Osteoblast (primary cell): ENCODE measurements at regions not wholly inside any gene's neighbourhood (a gene's known extent, or its start where the extent isn't known, plus 50 kb on each side); places are given as distances from the start of the nearest gene placed in this dataset.

Experiments
- DNase-seq: peaks from one replicate; pipeline ENCODE4 v3.0.0; 2011; ENCODE audit warnings: low spot score, mixed read lengths; ENCODE audit not compliant: insufficient read length; ENCODE audit errors: missing footprints
- H2AFZ ChIP-seq: 2 replicates; pipeline ENCODE4 v1.6.0; 2011; ENCODE audit warnings: mild to moderate bottlenecking, low read length
- H3K27ac ChIP-seq: 2 replicates; pipeline ENCODE4 v1.5.1; 2011; ENCODE audit warnings: mild to moderate bottlenecking, low read depth, low read length, moderate library complexity
- H3K27me3 ChIP-seq: 2 replicates; pipeline ENCODE4 v1.6.0; 2012; ENCODE audit warnings: mild to moderate bottlenecking, control low read depth, inconsistent platforms, low read length, moderate library complexity; ENCODE audit not compliant: insufficient read depth
- H3K36me3 ChIP-seq: 2 replicates; pipeline ENCODE4 v1.5.1; 2011; ENCODE audit warnings: mild to moderate bottlenecking, low read length, control low read depth, moderate library complexity; ENCODE audit not compliant: insufficient read depth
- H3K4me1 ChIP-seq: 2 replicates; pipeline ENCODE4 v1.5.1; 2011; ENCODE audit warnings: mild to moderate bottlenecking, low read length, control low read depth, moderate library complexity; ENCODE audit not compliant: insufficient read depth
- H3K4me2 ChIP-seq: 2 replicates; pipeline ENCODE4 v1.6.0; 2011; ENCODE audit warnings: mild to moderate bottlenecking, low read length; ENCODE audit not compliant: insufficient read depth
- H3K4me3 ChIP-seq: fragments of 200-600 bp; sonication (generic); 3 replicates; pipeline ENCODE4 v1.5.1; 2012; ENCODE audit warnings: mild to moderate bottlenecking, low read length, inconsistent platforms; ENCODE audit not compliant: insufficient read depth
- H3K79me2 ChIP-seq: 2 replicates; pipeline ENCODE4 v1.6.0; 2012; ENCODE audit warnings: mild to moderate bottlenecking, low read length, control low read depth, inconsistent platforms; ENCODE audit not compliant: insufficient read depth
- H3K9me3 ChIP-seq: 2 replicates; pipeline ENCODE4 v1.5.1; 2011; ENCODE audit warnings: low read depth, low read length, control low read depth
- H4K20me1 ChIP-seq: 2 replicates; pipeline ENCODE4 v1.6.0; 2012; ENCODE audit warnings: mild to moderate bottlenecking, low read length, control low read depth; ENCODE audit not compliant: insufficient read depth
- TF ChIP-seq, protein P1 (sequence below): IDR thresholded peaks from 2 replicates; pipeline ENCODE4 v1.5.1; 2011; ENCODE audit warnings: mild to moderate bottlenecking, low read depth, low read length, moderate library complexity; ENCODE audit errors: extremely low read depth

- H3K4me1 ChIP-seq, result peaks cover 28% of the 10 kb centered on the region
- no peak for DNase-seq
- peaks cover 3% of the 10 kb centered on the region for H3K27me3 ChIP-seq
- no peak overlapping the region for H3K4me3 ChIP-seq
- no peaks in the 10 kb centered on the region for H4K20me1 ChIP-seq
- H3K27ac ChIP-seq, result peak overlapping the region; percentile 45
- no peaks in the 10 kb centered on the region for H3K36me3 ChIP-seq
- no peak overlapping the region for H2AFZ ChIP-seq
- no peaks in the 10 kb centered on the region for H3K79me2 ChIP-seq
- TF ChIP-seq, protein P1, sequence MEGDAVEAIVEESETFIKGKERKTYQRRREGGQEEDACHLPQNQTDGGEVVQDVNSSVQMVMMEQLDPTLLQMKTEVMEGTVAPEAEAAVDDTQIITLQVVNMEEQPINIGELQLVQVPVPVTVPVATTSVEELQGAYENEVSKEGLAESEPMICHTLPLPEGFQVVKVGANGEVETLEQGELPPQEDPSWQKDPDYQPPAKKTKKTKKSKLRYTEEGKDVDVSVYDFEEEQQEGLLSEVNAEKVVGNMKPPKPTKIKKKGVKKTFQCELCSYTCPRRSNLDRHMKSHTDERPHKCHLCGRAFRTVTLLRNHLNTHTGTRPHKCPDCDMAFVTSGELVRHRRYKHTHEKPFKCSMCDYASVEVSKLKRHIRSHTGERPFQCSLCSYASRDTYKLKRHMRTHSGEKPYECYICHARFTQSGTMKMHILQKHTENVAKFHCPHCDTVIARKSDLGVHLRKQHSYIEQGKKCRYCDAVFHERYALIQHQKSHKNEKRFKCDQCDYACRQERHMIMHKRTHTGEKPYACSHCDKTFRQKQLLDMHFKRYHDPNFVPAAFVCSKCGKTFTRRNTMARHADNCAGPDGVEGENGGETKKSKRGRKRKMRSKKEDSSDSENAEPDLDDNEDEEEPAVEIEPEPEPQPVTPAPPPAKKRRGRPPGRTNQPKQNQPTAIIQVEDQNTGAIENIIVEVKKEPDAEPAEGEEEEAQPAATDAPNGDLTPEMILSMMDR, result no peak
- no peaks in the 10 kb centered on the region for H3K9me3 ChIP-seq
- peak overlapping the region; percentile 10 for H3K4me2 ChIP-seq
Measured at GRCh38 chr10:14383266-14383665, 52.5 kb upstream of the FRMD4A start.

GRCh38 chr10:14382531-14382930 lies 51.8 kb upstream of the FRMD4A start:
- TF ChIP-seq, protein P1, result no peak
- Histone ChIP-seq H2AFZ (no peak overlapping the region), H4K20me1 (no peaks in the 10 kb centered on the region), H3K27me3 (peaks cover 3% of the 10 kb centered on the region), H3K9me3 (no peaks in the 10 kb centered on the region), H3K4me3 (no peak overlapping the region), H3K36me3 (no peaks in the 10 kb centered on the region), H3K79me2 (no peaks in the 10 kb centered on the region), H3K27ac (peak overlapping the region; percentile 45), H3K4me1 (peaks cover 28% of the 10 kb centered on the region), H3K4me2 (no peak overlapping the region)
- DNase-seq, result no peak

GRCh38 chr10:14382022-14382421 lies 51.3 kb upstream of the FRMD4A start:
- Histone ChIP-seq H3K4me2 (no peak overlapping the region), H3K4me3 (no peak overlapping the region), H3K79me2 (no peaks in the 10 kb centered on the region), H3K27me3 (peaks cover 3% of the 10 kb centered on the region), H3K9me3 (no peaks in the 10 kb centered on the region), H3K36me3 (no peaks in the 10 kb centered on the region), H3K4me1 (peaks cover 28% of the 10 kb centered on the region), H4K20me1 (no peaks in the 10 kb centered on the region), H3K27ac (no peak overlapping the region), H2AFZ (no peak overlapping the region)
- TF ChIP-seq, protein P1, result no peak
- DNase-seq, result no peak

- TF ChIP-seq, protein P1, result no peak
- Histone ChIP-seq H3K36me3 (no peaks in the 10 kb centered on the region), H3K9me3 (no peaks in the 10 kb centered on the region), H3K79me2 (no peaks in the 10 kb centered on the region), H3K4me1 (peaks cover 23% of the 10 kb centered on the region), H4K20me1 (no peaks in the 10 kb centered on the region), H2AFZ (no peak overlapping the region), H3K27ac (no peak overlapping the region), H3K27me3 (peaks cover 3% of the 10 kb centered on the region), H3K4me2 (no peak overlapping the region), H3K4me3 (no peak overlapping the region)
- DNase-seq, result no peak
Measured at GRCh38 chr10:14381475-14381874, 50.8 kb upstream of the FRMD4A start.
